Stimulated activated CD4-positive, alpha-beta T cell treated with anti-CD3 and anti-CD28 coated beads, Interleukin-1b, Interleukin-23, amount 100 ng/mL, for 24 hours (primary cell): ENCODE measurements at regions not wholly inside any gene's neighbourhood (a gene's known extent, or its start where the extent isn't known, plus 50 kb on each side); places are given as distances from the start of the nearest gene placed in this dataset.

ENCODE experiments used
- DNase-seq, 4 experiments: peaks; one replicate each; pipeline ENCODE4 v3.0.0-alpha.2; 2020; ENCODE audit warnings: low read depth in 4 of 4, low spot score in 1 of 4

DNA sequence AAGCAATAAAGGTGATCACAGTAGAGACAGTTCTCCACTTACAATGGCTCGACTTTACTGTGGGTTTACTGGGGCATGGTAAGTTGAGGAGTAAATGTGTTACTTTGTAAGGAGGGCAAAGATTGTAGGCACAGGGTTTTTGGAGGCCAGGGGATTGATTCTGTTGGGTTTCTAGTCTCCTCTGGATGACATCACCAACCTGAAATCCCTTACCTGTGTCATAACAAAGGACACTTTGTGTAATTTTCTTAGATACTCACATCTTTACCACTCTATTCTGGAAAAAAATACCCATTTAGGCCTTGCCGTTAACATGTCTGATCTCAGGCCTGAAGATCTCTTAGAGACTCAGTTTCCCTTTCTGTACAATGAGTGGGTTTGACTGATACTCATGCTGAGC is 161.7 kb downstream of the GLI2 start:
- no peak for DNase-seq

DNA sequence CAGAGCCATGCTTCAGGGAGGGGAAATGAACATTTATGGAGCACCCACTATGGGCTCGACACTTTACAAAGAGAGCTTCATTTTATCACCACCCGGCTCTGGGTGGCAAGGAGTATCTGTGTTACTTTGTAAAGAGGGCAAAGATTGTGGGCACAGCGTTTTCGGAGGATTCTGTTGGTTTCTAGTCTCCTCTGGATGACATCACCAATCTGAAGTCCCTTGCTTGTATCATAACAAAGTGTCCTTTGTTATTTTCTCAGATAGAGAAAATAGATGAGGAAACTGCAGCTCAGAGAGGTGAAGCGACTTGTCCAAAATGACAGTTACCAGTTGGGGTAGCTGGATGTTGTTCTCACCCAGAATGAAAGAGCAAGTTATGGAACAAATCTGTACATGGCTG is 162.8 kb downstream of the GLI2 start:
- no peak for DNase-seq

DNA sequence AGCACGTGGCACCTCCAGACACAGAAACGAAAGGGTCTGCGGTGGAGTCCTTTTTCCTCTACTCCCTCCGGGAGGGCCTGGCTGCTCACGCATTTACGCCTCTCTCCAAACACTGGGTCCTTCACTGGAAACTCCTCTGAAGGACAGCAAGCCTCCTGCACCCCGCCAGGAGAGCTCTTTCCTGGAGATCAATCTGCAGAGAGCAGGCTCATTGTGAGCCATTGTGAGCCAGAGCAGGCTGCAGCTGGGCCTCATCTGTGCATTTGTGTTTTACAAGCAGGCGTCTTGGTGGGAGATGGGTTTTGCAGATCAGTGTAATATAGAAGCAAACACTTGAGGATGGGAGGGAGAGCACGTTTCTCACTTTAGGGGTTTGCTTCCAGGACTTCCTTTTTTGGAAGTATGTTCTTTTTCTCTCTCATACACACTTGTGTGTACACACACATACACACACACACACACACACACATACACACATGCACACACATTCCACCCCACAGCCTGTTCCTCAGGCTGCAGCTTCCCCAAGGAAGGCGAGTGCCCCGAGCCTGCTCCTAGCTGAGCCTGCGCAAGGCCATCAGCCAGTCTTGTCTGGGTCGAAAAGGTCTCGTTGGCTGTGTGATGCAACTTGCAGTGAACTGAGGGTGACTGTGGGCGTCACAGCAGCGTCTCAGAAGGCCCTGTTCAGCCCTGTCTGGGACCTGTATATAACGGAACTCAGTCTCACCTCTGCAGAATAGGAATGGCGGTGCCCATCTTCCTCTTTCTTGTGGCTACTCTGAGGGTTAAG is 163.5 kb downstream of the GLI2 start:
- no peak for DNase-seq

DNA sequence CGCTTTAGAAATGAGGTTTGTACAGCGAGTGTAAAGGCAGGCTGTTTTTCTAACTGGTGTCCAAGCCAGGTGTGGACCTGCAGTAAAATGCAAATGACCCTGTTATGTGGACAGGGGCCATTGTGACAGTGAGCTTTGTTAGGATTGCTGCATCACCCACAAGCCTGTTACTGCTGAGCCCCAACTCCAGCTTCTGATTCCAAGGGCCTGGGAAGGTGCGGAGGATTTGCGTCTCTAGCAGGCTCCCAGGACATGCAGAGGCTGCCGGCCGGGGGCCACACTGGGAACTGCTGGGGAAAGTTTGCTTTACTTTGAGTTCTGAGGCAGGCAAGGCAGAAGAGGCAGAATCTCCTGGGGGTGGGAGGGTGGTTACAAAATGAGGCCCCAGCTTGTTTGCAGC is 164.1 kb downstream of the GLI2 start:
- DNase-seq, result no peak

DNA sequence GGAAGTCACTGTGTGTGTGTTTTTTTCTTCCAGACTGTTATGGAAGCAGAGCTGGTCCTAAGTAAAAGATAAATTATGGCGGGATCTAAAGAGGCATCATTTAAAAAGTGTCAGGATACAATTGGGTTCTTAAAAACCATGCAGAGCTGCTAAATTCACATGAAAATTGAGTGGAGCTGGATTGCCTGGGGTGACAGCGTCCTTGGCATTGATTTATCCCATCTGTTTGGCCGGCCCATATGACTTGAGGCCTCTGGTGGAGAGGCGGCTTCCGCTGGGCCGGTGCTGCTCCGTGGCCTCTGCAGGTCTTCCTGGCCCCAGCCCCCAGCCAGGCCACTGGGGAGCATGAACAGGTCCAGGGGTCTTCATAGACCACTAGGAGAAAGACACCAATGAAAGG is 165.5 kb downstream of the GLI2 start:
- DNase-seq, result no peak

DNA sequence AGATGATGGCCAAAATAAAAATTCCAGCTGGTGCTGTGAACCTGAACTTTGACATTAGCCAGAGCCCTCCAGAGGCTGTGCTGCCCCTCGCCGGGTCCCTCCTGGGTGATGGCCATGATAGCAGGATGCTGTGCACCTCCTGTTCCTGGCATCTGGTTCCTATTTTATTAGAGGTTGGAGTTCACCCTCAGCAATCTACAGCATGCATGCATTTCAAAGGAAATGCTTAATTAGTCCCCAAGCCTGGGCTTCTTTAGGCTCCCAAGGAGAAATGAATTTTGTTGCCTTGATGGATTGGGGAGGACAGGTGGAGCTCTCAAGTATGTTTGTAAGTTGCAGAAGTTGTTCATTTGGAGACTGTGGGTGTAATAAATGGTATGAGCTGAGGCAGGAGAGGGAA is 166.9 kb downstream of the GLI2 start:
- DNase-seq, result no peak

DNA sequence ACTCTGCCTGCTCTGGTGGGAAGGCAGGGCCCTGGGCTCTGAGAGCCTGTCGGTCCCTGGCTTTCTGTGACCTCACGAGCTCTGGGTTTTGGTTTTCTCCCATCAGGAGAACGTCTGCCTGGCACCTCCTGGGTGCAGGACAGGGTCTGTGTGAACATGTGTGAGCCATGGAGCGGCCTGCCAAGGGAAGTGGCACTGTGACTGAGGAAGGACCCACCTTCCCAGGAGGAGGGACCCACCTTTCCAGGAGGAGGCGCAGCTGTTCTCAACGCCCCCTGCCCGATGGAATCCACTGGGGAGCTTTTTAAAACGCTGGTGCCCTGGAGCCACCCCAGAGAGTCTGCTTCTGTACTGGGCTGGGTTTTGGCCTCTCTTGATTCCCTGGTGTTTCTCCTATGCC is 168.7 kb downstream of the GLI2 start:
- DNase-seq, result no peak

DNA sequence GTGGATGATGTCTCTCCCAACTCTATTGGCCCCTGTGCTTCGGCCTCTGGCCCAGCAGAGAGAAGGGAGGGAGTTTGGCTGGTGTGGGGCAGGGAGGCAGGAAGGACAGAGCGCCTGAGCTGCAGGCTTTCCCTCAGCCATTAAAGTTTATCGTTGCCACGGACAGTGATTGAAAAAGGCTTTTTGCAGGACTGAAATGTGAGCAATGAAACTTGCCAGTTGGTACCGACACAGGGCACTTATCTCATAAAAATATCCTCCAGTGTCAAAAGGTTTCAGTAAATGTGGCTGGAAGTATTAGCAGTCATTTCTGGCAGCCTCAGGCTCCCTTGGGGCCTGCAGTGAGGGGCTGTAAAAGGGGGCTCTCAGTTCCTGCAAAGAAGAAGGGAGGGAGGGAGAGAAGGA is 169.2 kb downstream of the GLI2 start:
- no peak for DNase-seq

DNA sequence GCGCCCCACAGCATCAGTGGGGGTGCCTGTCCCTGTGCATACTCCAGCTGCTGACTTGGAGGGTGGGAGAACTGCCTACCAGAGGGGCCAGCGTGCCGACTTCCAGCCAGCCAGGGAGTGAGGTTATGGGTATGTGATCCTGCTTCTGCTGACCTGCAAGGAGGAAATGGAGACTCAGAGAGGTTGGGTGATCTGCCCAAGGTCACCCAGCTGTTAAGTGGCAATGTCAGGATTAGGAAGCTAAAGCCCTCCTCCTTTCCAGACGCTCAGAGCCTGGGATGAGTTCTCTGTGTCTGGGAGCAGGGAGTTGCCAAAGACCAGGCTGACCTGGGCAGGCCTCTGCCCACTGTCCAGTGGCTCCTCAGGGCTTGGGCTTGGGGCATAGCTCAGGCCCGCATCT is 169.6 kb downstream of the GLI2 start:
- no peak for DNase-seq

DNA sequence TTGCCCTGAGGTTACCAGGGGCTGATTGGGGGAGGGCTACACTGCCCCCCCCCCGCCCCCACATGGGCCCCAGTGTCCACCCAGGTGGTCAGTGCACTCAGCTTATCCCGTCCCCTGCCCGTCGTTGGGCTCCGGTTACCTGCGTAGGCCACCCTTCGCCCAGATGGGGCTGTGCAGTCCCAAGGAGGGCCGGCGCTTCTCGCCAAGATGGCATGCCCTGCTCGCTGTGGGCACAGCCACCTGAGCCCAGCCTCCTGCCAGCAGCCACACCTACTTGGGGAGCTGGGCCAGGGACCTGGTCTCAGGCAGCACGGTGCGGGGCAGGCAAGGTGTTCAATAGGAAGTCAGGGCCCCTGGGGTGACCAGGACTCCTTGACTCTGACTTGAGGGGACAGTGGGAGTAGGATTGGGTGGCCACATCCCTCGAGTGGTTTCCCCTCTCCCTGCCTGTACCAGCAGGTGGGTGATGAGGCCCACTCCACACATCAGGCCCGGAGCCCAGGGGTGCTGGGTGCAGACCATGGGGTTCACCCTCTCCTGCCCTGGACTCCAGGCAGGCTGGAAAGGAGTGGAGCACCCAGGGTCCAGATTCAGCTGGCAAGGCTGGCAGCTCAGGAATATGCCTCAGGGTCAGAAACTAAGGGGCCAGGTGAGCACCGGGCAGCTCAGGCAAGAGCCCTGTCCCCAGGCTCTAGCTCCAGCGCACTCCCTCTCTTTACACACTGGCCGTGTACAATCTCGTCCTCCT is 170.3 kb downstream of the GLI2 start:
- no peak for DNase-seq

DNA sequence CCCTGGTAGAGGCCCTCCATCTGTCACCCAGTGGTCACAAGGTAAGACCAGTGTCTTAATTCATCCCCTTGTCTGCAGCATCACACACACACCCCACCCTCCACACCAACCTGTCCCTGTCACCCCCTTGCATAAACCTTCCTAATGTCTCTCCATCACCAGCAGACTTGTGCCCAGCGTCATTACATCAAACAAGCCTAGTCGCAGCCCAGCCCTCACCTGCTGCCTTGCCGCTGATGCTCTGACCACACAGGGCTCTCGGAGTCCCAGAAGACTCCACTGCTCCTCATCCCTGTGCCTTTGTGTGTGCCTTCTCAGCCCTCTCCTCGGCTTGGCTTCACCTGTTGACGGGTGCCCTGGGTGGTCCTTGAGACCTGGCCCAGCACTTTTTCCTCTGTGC is 171.2 kb downstream of the GLI2 start:
- no peak for DNase-seq

DNA sequence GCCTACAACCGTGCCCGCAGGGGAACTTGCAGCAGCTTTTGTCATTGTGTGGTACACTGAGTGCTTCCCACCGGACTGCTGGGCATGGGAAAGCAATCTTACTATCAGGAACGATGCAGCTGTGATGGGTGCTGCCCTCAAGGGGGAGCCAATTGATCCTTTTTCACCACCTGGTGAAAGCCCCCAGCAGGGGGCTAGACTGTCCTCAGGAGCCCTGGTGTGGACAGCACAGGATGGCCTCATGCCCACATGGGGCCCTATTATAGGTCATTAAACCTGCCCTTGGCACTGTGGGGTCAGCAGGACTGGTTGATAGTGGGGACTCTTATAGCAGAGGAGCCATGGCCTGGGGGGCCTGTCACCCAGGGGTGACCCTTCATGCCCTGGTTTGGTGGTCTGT is 172.2 kb downstream of the GLI2 start:
- no peak for DNase-seq

DNA sequence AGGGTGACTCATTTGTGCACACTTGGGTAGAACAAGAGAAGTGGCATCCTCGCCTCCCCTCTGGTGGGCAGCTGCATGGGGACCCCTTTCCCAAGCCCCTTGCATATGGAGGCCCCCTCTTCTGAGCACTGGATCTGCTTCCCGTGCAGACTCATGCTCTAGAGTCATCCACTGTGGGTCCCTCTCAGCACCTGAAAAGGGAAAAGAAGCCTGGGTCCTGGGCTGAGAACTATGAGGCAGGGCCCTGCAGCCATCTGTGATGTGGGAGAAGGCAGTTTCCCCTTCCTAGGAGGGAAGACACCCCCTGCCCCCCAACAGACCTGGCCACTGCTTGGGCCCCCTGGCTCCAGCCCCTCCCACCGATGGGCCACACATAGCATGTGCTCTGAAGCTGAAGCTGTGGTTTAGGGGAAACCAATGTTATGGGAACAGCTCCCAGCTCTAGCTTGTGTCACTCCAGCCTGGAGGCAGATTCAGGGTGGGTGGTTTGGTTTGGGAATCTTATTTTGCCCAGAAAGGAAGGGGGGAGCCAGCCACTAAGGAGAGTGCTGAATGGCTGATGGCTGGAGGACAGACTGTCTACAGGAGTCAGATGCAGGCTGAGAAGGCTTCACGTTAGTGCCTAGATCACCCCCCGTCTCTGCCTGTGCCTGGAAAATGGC is 172.8 kb downstream of the GLI2 start:
- DNase-seq, result no peak

DNA sequence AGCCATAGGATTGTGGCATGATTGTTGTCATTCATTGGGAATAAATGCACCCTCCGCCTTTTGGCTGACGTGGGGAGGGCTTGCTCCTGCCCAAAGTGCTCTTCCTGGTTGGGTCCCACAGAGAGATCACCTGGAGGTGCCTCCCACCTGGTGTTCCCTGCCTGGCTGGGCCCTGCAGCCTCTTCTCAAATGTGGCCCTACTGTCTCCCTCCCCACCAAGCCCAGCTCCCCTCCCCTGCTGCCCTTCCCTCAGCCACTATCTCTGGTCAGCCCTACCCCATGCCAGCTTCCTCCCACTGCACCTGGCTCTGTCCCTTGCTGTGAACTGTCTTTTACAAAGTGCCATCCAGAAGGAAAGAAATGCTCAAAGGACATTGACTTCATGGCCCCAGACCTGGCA is 173.4 kb downstream of the GLI2 start:
- DNase-seq, result no peak

DNA sequence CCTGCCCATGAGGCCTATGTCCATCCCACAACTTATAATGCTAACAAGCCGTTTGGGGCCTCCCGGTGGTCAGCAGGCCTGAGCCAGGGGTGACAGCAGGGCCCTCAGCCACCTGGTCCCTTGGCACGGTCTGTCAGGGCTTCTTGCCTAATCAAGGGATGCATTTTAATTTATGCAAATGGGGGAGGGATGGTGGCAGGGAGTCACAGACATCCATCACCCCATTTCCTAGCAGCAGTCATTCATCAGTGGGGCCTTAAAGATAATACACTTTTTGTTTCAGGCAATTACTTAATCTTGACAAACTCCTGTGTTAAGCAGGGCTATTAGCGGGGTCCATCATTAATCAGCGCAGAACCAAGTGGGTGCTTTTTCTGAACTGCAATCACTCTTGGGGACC is 174.5 kb downstream of the GLI2 start:
- DNase-seq, result no peak

DNA sequence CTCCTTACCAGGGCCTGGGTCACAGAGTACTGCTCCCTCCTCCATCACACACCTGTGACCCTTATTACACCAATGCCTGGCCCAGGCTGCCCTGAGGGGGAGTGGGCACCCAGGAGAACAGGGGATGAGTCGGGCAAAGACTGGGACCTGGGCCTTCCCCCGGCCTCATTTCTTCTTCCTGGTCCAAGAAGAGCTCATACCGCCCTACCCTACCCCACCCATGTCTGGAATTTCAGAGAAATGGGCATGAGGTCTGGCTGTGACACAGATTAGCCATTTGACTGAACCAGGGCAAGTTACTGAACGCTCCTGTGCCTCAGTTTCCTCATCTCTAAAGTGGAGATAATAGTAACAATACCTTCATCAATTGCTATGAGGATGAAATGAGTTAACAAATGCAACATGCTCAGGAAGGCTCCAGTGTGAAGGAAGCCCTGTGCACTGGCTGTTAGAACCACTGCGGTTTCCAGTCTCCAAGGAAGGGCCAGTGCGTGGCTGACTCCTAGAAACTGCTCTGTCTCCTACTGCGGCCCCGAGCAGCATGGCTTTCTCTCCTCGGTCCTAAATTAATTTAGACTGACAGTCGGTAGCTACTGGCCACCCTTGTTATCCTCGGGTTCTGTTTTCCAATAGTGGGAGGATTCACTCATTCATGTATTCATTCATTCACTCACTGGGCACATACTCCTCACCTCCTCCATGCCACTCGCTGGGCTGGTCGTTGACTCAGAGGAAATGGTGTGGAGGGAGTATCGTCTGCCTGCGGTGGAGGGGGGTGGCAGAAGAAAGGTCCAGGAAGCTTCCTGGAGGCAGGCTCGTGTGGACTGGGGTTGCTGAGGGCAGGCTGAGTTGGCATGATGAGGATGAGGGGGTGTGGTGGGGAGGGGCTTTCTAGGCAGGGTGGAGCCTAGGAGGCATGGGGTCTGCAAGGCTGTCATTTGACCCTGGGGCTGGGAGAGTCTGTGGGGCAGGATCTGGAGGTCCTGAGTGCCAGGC is 175.6 kb downstream of the GLI2 start:
- no peak for DNase-seq

DNA sequence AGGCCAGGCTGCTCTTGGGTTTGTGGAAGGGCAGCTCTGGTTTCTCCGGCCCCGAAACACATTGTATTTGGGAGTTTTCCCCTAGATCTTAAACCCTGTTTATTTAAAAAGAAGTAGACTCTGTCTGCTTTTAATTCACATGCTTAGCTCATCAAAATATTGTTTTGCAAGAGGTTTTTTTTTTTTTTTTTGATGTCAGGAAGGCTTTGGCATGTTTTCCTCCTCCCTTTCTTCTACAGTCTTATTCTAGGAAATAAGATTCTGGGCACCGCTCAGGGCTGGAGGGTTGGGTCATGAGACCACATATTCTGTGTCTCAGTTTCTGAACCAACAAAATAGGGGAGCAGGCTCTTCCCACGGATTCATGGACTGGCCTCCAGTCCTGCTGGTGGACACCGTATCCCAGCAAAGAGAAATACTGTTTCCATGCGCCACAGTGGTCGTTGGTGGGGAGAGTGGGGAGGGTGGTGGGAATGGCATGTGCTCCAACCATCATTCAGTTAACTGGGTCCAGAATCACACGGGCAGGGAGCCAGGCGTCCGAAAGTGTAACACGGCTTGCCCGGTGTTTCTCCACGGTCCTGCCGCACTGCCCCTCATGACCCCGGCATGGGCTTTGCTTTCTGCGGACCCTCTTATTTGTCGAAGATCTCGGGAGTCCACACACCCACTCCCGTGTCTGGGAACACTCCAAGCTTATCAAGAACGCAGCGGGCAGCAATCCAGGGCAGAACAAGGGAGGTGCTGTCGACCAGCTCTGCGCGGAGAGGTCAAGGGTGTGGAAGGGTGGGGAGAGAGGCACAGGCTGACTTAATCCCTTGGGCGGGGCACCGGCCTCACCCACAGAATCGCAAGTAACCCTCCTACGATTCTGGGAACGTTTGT is 176.7 kb downstream of the GLI2 start:
- no peak for DNase-seq

DNA sequence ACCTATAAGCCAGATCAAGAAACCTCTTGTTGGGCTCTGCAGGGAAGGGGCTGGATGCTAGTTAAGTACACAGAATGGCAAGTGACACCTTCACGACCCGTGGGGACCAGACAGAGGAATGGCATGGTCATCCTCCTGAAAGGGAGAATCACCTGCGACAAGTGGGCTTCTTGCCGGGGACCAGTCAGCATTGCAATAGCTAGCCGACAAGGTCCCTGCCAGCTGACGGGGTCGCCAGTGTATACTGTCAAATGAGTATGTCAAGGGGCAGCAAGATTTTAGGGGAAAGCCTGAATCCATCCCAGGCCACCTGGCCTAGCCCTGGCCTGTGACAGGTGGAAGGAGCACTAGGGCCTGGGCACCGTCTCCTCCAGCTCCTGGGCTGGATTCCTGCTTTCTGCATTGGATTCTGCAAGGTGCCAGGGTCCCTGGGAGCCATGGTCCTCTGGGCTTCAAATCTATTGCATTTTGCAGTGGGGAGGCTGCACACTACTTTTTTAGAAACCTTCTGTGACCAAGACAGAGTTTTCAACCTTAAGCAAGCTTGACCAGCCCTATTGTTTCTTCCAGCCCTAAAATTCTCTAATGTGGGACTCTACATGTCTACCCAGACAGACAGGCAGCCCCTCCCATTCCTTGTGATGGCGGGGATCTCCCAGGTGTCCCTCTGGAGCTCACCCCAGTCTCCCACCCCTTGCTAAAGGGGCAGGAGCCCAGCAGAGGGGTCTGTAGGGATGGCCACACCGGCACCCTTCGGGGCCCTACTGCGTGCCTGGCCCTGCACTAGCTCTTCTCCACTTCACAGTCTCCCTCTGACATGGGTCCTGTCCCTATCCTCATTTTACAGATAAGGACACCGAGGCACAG is 178.5 kb downstream of the GLI2 start:
- no peak for DNase-seq

DNA sequence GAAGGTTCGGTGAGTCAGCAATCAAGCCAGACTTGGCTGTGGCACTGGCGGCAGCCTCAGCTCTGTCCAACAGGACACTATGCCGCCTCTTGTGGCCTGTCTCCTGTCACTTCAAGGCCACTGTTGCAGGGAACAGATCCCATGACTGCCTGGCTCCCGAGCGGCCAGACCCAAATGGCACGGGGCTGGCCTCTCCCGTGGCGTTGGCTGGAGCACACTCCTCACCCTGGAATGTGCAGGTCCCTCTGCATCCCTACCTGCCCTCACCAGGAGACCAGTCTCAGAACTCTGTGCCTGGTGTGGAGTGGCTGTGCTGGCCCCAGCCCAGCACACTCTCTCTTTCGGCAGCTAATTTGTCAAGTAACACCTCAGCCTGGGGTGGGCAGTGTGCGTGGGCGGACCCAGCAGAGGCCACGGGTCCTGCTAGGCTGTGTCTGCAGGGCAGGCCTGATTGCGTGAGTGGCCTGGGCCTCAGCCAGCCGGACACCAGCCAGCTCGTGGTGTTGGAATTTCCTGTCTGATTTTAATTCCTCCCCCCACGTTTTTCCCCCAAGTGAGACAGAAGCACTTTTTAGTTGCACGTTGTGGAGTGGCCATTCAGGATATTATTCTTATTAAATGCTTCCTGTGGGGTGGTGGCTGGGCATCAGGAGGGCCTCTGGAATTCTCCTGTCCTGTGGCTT is 179.3 kb downstream of the GLI2 start:
- DNase-seq, result no peak
